Ishikawa (cell line): ENCODE measurements at regions not wholly inside any gene's neighbourhood (a gene's known extent, or its start where the extent isn't known, plus 50 kb on each side); places are given as distances from the start of the nearest gene placed in this dataset.

Experiments
- CEBPB ChIP-seq: IDR thresholded peaks from 2 replicates; pipeline ENCODE4 v1.6.1; 2012
- CREB1 ChIP-seq: IDR thresholded peaks from 2 replicates; pipeline ENCODE4 v1.6.1; 2012; ENCODE audit warnings: low read depth
- EGR1 ChIP-seq: IDR thresholded peaks from 2 replicates; pipeline ENCODE4 v1.6.1; 2012
- EP300 ChIP-seq: IDR thresholded peaks from 2 replicates; pipeline ENCODE4 v1.6.1; 2012; ENCODE audit warnings: borderline replicate concordance
- FOXM1 ChIP-seq: IDR thresholded peaks from 2 replicates; pipeline ENCODE4 v1.6.1; 2012; ENCODE audit warnings: low read depth, borderline replicate concordance
- NFIC ChIP-seq: IDR thresholded peaks from 2 replicates; pipeline ENCODE4 v1.6.1; 2012
- RAD21 ChIP-seq: IDR thresholded peaks from 2 replicates; pipeline ENCODE4 v1.6.1; 2012; ENCODE audit warnings: low read depth
- TAF1 ChIP-seq: IDR thresholded peaks from 2 replicates; pipeline ENCODE4 v1.6.1; 2012; ENCODE audit warnings: low read depth, mild to moderate bottlenecking
- TCF12 ChIP-seq: IDR thresholded peaks from 2 replicates; pipeline ENCODE4 v1.6.1; 2012; ENCODE audit warnings: low read depth
- TEAD4 ChIP-seq: IDR thresholded peaks from 2 replicates; pipeline ENCODE4 v1.6.1; 2012
- USF1 ChIP-seq: IDR thresholded peaks from 2 replicates; pipeline ENCODE4 v1.6.1; 2012
- YY1 ChIP-seq: IDR thresholded peaks from 2 replicates; pipeline ENCODE4 v1.6.1; 2012; ENCODE audit warnings: low read depth
- ZBTB7A ChIP-seq: IDR thresholded peaks from 2 replicates; pipeline ENCODE4 v1.6.1; 2012; ENCODE audit warnings: low read depth
- TF ChIP-seq, protein P1 (sequence below): IDR thresholded peaks from 2 replicates; pipeline ENCODE4 v1.6.1; 2012; ENCODE audit warnings: low read depth, mild to moderate bottlenecking
- TF ChIP-seq, protein P2 (sequence below): IDR thresholded peaks from 2 replicates; pipeline ENCODE4 v1.6.1; 2012

GRCh38 chr7:45987521-45988290 lies 66.6 kb upstream of the IGFBP3 start:
- no peak for TF ChIP-seq CREB1
- TF ChIP-seq, protein P1, sequence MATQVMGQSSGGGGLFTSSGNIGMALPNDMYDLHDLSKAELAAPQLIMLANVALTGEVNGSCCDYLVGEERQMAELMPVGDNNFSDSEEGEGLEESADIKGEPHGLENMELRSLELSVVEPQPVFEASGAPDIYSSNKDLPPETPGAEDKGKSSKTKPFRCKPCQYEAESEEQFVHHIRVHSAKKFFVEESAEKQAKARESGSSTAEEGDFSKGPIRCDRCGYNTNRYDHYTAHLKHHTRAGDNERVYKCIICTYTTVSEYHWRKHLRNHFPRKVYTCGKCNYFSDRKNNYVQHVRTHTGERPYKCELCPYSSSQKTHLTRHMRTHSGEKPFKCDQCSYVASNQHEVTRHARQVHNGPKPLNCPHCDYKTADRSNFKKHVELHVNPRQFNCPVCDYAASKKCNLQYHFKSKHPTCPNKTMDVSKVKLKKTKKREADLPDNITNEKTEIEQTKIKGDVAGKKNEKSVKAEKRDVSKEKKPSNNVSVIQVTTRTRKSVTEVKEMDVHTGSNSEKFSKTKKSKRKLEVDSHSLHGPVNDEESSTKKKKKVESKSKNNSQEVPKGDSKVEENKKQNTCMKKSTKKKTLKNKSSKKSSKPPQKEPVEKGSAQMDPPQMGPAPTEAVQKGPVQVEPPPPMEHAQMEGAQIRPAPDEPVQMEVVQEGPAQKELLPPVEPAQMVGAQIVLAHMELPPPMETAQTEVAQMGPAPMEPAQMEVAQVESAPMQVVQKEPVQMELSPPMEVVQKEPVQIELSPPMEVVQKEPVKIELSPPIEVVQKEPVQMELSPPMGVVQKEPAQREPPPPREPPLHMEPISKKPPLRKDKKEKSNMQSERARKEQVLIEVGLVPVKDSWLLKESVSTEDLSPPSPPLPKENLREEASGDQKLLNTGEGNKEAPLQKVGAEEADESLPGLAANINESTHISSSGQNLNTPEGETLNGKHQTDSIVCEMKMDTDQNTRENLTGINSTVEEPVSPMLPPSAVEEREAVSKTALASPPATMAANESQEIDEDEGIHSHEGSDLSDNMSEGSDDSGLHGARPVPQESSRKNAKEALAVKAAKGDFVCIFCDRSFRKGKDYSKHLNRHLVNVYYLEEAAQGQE: no peak
- TF ChIP-seq CEBPB: no peak
- TF ChIP-seq RAD21: no peak
- TF ChIP-seq, protein P2, sequence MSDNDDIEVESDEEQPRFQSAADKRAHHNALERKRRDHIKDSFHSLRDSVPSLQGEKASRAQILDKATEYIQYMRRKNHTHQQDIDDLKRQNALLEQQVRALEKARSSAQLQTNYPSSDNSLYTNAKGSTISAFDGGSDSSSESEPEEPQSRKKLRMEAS: no peak
- TF ChIP-seq FOXM1: no peak
- no peak for TF ChIP-seq TCF12
- TF ChIP-seq TEAD4: no peak
- TF ChIP-seq YY1: no peak
- TF ChIP-seq NFIC: no peak
- no peak for TF ChIP-seq USF1
- no peak for TF ChIP-seq EP300
- TF ChIP-seq TAF1: no peak

DNA sequence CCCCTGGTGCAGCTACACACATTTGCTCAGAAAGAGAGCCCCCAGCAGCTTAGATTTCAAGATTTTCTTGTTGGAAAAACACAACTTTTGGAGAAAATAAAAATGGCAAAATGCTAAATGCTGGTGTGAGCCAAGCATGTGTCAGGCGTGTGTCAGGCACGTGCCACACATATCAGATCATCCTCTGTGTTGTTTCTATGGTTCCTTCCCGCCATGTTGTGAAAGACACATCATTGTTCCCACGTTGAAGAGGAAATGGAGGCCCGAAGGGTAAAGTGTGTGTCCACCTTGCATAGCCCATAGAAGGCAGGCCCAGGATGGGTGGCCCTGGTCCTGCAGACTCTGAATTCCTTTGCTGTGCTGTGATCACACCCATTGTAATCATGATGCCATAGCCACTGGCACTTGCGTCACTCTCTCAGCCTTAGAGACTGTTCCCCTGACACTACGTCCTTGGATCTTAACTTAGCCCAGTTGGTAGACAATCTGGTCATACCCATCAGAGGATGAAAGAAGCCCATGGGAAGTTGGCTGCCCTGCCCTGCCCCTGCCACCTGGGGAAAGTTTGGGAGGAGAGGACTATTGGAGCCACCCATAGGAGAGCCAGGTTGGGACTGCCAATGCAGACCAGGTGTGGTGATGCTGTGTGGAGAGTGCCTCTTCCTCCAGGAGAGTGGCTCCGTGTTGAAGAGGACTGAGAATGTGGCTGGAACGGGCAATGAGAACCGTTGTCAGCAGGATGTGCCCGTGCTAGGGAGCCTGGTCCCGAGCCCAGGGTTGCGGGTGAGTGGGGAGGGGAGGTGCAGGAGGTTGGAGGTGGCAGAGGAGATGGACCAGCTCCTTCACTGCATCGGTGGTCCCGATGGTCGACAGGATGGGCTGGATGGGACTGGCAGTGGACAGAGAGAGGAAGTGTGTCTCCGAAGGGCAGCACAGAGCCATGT lies 65.6 kb upstream of the IGFBP3 start:
- TF ChIP-seq ZBTB7A: no peak
- TF ChIP-seq CREB1: no peak
- no peak for TF ChIP-seq RAD21
- TF ChIP-seq, protein P2: no peak
- TF ChIP-seq EP300: no peak
- TF ChIP-seq TEAD4: no peak
- TF ChIP-seq, protein P1: no peak
- TF ChIP-seq TCF12: no peak
- TF ChIP-seq YY1: no peak

DNA sequence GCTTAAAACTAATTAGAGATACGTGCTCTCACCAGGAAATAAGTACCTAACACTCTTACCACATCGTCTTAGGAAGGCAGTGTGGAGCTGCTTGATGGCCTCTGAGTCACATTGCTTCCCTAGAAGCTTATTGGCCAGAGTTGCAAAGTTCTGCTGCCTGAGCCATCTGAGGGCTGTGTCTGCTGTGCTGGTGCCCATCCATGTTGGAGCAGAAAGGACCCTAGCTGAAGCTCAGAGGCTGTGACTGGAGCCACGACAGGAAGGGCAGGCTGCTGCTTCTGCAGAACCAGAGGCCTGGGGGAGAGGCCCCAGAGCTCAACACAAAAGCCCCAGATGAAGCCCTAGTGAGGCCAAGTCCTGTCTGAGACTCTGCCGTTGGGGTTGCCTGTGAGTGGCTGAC lies 64.8 kb upstream of the IGFBP3 start:
- no peak for TF ChIP-seq USF1
- no peak for TF ChIP-seq ZBTB7A
- no peak for TF ChIP-seq CEBPB
- TF ChIP-seq, protein P2: no peak
- no peak for TF ChIP-seq EGR1
- no peak for TF ChIP-seq NFIC
- TF ChIP-seq TCF12: no peak
- TF ChIP-seq EP300: no peak
- TF ChIP-seq FOXM1: no peak
- TF ChIP-seq, protein P1: no peak
- no peak for TF ChIP-seq YY1
- TF ChIP-seq TAF1: no peak
- no peak for TF ChIP-seq CREB1
- no peak for TF ChIP-seq RAD21
